ENCODE measurements at regions not wholly inside any gene's neighbourhood (a gene's known extent, or its start where the extent isn't known, plus 50 kb on each side); places are given as distances from the start of the nearest gene placed in this dataset.

DNA sequence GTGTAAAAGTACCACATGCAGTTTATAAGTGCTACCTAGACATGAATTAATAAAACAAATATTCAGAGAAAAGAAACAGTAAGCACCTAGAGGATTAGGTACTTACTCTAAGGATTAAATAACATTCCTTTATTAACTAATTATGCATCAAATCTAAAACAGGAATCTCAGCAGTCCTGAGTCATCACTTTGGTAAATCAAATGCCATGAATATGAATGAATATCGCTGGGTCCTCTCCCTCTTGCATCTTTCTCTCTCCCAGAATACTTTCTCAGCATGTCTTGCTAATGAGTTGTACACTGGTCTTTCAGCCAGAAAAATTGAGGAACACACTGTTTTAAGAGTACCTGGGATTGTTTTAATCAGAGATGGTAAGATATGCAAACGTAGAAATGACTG is 225.5 kb upstream of the NFE2L3 start:
- H3K9me3 Mint-ChIP-seq = peaks cover 6% of the 10 kb centered on the region
- H3K27ac Mint-ChIP-seq = no peak overlapping the region
- no peaks in the 10 kb centered on the region for H3K36me3 Mint-ChIP-seq
- H3K4me1 Mint-ChIP-seq = no peaks in the 10 kb centered on the region
- peaks cover 43% of the 10 kb centered on the region for H3K27me3 Mint-ChIP-seq
- ATAC-seq = no peak
- H3K4me3 Mint-ChIP-seq = no peak overlapping the region

DNA sequence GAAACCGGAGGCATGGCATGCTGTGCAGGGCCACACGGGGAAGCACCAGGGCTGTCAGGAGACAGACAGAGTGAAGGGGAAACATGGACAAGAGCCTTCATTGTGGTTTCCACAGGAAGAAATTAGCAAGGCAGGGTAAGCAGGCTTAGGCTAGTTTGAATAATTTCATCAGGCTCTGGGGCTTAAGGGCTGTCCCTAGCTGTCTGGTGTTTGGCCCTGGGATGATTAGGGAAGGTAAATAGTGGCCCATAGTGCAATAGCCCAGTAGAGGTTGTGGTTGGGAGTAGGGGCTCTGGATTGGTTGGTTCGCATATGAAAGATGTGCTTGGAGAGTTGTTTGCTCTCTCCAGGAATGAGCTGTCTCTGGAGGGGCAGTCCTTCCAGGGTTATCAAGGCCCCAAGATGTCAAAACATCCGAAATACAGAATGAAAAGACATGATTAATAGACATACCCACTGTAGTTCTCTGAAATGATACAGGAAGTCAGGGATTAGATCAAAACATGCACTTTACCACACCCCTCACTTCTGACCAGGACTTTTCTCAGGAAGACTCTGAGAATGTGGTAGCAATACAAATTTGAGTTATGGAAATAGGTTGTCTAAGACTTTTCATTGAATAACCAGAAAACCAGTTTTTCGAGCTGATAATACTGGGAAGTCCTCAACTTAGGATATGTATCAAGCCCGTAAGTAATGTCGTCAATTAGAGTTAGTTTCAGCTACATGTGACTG is 224.9 kb upstream of the NFE2L3 start:
- Mint-ChIP-seq H3K4me1 (no peaks in the 10 kb centered on the region), H3K27ac (no peak overlapping the region), H3K4me3 (no peak overlapping the region), H3K36me3 (no peaks in the 10 kb centered on the region), H3K9me3 (peaks cover 6% of the 10 kb centered on the region), H3K27me3 (peaks cover 43% of the 10 kb centered on the region)
- no peak for ATAC-seq

DNA sequence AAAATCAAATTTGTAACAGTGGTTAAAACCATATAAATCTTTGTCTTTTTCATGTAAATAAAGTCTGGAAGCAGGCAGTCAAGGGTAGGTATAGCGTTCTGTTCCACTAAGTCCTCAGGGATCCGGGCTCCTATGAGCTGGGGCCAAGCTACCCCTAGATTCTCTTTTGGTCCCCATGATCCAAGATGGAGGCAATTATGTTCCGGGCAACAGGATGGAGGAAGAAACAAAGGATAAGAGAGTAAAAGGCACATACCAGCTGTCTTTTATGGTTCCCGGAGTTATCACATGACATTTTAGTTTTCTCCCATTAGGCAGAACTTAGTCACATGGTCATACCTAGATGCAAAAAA is 224.4 kb upstream of the NFE2L3 start:
- H3K4me1 Mint-ChIP-seq = no peaks in the 10 kb centered on the region
- peaks cover 6% of the 10 kb centered on the region for H3K9me3 Mint-ChIP-seq
- peaks cover 46% of the 10 kb centered on the region for H3K27me3 Mint-ChIP-seq
- no peak for ATAC-seq
- no peak overlapping the region for H3K27ac Mint-ChIP-seq
- H3K36me3 Mint-ChIP-seq = no peaks in the 10 kb centered on the region
- H3K4me3 Mint-ChIP-seq = no peak overlapping the region

DNA sequence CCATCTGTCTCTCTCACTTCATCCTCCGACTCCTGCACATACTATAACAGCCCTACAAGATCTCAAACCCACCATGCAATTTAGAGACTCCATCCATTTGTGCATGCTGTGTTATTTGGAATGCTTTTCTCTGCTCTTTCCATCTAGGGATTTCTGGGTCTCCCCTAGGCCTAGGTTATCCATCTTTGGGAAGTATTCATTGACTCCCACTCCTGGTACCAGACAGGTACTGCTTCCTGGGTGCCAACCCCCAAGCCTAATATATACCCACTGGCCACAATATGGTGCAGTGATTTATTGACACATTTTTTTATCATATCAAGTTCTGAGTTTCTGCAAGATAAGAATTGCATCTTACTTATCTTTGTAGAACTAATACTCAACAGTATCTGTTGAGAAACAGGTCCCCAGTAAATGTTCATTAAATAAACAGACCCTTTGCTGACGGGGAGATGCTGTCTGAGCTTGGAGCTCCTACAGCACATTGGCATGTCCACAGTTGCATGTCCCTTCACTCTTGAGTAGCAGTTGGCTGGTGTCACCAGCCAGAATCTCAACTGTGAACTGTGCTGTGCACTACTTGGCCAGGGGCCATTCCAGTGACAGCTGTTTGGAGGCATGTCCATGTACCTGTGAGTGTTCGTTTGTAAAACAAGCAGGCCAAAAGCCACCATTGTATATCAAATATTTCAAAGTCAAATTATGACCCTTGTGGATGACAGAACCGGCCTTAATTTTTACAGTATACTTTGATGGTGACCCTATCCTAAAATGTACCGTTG is 223.3 kb upstream of the NFE2L3 start:
- H3K36me3 Mint-ChIP-seq = no peaks in the 10 kb centered on the region
- H3K4me3 Mint-ChIP-seq = no peak overlapping the region

DNA sequence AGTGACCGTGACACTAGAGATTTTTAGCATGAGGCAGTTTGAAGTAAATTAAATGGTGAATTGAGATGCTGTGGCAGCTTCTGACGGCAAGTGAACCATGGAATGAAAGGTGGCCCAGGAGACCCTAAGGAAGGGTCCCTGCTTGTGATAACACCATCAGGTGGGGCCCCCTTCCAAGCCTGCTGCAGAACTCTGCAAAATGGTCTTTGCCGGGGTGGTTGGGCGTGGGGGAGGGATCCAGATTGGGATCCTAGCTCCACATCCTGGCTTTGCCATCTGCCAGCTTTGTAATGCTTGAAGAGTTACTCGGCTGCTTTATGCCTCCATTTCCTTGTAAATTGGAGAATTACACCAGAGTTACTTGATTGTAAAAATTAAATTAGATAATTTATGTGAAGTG is 222.6 kb upstream of the NFE2L3 start:
- Mint-ChIP-seq H3K27ac (no peak overlapping the region), H3K27me3 (peaks cover 65% of the 10 kb centered on the region), H3K4me1 (no peaks in the 10 kb centered on the region), H3K9me3 (peaks cover 20% of the 10 kb centered on the region), H3K36me3 (peaks cover 3% of the 10 kb centered on the region), H3K4me3 (no peak overlapping the region)
- no peak for ATAC-seq

More for the DNA sequence above, 223.3 kb upstream of the NFE2L3 start:
- H3K4me1 Mint-ChIP-seq = no peaks in the 10 kb centered on the region
- H3K27me3 Mint-ChIP-seq = peaks cover 58% of the 10 kb centered on the region
- no peak for ATAC-seq
- peaks cover 14% of the 10 kb centered on the region for H3K9me3 Mint-ChIP-seq
- no peak overlapping the region for H3K27ac Mint-ChIP-seq

DNA sequence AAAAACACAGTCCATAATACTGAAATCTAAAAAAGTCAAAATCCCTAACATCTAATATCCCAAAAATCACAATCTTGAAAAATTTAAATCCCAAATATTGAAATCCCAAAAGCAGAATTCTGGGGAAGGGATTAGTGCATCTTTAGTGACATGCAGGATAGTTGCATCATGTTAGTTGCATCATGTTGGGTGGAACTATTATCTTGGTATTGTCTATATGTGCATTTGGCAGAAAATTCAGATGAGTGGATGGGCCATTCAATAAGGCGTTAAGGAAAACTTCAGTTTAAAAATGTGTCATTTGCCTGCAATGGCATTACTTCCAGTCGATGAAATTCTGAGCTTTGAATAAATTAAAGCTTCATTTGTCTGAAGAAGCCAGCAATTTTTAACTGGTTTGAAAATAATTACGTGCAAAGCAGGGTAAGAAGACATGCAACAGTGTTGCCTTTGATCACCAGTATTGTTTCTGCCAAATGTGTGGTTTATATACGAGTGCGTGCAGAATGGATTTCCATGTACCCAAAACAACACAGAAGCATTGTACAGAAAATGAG is 221.4 kb upstream of the NFE2L3 start:
- Mint-ChIP-seq H3K4me3 (no peak overlapping the region), H3K4me1 (no peaks in the 10 kb centered on the region), H3K27me3 (peaks cover 76% of the 10 kb centered on the region), H3K27ac (no peak overlapping the region), H3K36me3 (peaks cover 12% of the 10 kb centered on the region), H3K9me3 (peaks cover 30% of the 10 kb centered on the region)
- ATAC-seq = no peak

DNA sequence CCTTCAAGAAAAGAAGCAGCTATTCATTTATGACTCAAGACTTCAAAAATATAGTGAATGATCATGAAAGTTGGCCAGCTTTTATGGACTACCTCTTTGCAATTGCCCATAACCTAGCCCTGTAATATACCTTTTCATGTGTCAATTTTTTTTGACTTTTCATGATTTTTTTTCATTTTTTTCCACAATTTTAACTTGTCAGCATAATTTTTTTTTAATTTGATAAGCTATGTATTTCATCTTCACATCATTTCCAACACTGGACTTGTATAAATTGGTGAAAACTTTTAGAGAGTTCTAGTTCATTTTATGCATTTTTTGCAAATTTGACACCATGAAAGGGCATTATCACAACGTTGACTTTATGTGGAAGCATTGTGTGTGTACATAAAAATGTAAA is 220.8 kb upstream of the NFE2L3 start:
- no peak overlapping the region for H3K4me3 Mint-ChIP-seq
- ATAC-seq = no peak
- peaks cover 32% of the 10 kb centered on the region for H3K9me3 Mint-ChIP-seq
- H3K4me1 Mint-ChIP-seq = no peaks in the 10 kb centered on the region
- peaks cover 12% of the 10 kb centered on the region for H3K36me3 Mint-ChIP-seq
- no peak overlapping the region for H3K27ac Mint-ChIP-seq
- H3K27me3 Mint-ChIP-seq = peaks cover 82% of the 10 kb centered on the region

DNA sequence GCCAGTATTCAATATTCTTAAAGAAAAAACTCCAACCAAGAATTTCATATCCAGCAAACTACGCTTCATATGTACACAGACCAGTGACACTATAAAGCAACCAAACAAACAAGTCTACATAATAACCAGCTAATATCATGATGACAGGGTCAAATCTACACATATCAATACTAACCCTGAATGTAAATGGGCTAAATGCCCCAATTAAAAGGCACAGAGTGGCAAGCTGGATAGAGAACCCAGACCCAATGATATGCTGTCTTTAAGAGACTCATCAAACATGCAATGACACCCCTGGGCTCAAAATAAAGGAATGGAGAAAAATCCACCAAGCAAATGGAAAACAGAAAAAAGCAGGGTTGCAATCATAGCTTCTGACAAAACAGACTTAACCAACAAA is 218.1 kb upstream of the NFE2L3 start:
- H3K9me3 Mint-ChIP-seq = peaks cover 27% of the 10 kb centered on the region
- no peak overlapping the region for H3K27ac Mint-ChIP-seq
- no peak overlapping the region for H3K4me3 Mint-ChIP-seq
- peaks cover 12% of the 10 kb centered on the region for H3K36me3 Mint-ChIP-seq
- ATAC-seq = no peak
- H3K4me1 Mint-ChIP-seq = no peaks in the 10 kb centered on the region
- H3K27me3 Mint-ChIP-seq = peaks cover 69% of the 10 kb centered on the region

DNA sequence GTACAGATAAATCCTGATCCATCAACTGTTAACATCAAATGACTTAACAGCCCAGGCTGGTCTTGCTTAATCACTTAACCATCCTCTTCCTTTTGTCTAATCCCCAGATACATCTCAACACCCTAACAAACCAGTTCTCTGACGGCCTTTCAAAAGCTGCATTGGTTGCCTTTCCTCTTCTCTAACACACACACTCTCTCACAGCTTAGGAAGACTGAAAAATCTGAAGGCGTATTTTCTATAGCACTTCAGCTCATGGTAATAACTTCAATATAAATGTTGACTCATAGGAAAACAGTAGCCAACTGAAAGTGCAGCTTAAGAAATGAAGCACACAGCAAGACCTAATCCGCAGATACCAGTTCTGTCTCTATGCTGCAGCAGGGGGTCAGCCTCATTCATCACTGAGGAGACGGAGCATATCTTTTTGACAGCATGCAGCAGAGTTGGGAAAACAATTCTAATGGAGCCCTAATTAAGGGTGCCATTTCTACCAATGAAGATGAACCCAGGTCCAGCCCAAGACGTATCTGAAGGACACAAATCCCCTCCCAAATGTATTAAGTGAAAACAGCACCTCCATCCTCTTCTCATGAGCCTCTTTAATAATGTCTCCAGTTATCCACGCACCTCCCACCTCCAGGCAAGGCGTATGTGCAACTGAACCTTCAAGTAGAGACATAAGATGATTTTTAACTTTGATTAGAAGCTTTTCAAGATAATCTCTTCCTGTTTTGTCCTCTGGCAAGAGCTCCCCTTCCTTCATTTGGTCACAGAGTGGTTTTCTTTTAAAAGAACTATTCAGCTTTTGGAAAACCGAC is 211.7 kb upstream of the NFE2L3 start:
- Mint-ChIP-seq H3K36me3 (peaks cover 1% of the 10 kb centered on the region), H3K27me3 (peaks cover 64% of the 10 kb centered on the region), H3K4me1 (no peaks in the 10 kb centered on the region), H3K27ac (no peak overlapping the region), H3K4me3 (no peak overlapping the region), H3K9me3 (peaks cover 5% of the 10 kb centered on the region)
- no peak for ATAC-seq

DNA sequence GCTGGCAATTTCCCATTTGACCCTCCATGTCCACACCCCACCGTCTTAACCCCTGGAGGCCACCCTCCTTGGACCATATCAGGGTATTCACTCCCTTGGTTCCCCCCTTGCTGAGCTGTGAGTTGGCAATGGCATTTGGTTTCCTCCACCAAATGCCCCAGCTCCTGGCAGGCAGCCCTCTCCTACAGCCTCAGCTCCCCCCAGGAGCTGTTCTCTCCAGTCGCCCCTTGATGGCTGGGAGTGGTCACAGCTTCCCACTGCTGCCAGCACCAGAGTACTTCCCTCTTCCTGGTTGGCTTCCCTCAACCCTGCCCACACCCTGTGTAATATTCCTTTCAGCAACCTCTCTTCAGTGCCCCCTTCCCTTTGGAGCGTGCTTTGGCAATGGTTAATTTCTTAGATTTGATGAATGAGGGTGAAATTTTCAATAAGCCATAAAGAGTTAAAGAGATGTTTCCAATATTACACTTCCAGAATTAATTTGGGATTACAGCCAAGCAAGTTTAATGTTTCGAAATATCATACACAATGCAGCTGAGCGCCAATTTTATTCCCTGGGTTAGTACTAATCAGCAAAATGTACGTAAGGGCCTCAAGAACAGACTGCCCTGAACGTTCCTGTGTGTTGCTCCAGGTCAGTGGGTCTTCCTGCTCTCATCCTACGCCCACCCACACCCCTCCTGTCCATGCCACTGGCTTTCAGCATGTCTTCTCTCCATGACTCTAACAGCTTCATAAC is 207.1 kb upstream of the NFE2L3 start:
- Mint-ChIP-seq H3K36me3 (no peaks in the 10 kb centered on the region), H3K27ac (no peak overlapping the region), H3K9me3 (no peaks in the 10 kb centered on the region), H3K4me3 (no peak overlapping the region), H3K27me3 (peaks cover 65% of the 10 kb centered on the region), H3K4me1 (peaks cover 21% of the 10 kb centered on the region)
- no peak for ATAC-seq

DNA sequence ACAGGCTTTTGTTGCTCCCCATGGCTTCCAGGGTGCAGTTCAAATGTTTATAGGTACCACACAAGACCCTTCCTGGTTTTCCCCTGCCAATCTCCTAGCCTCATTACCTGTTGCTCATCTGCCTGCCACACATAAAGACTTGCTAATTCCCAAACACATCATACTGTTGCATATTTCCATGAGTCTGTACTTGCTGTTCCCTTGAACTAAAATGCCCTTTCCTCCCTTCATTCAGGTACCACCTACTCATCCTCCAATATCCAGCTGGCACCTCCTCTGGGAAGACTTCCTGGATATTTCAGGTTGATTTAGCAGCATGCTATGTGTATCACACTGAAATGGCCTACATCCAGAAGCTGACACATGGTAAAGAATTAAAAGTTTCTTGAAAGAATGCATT is 206.4 kb upstream of the NFE2L3 start:
- H3K36me3 Mint-ChIP-seq = no peaks in the 10 kb centered on the region
- peaks cover 27% of the 10 kb centered on the region for H3K4me1 Mint-ChIP-seq
- no peak for ATAC-seq
- peaks cover 65% of the 10 kb centered on the region for H3K27me3 Mint-ChIP-seq
- no peak overlapping the region for H3K4me3 Mint-ChIP-seq
- H3K9me3 Mint-ChIP-seq = no peaks in the 10 kb centered on the region
- H3K27ac Mint-ChIP-seq = no peak overlapping the region

DNA sequence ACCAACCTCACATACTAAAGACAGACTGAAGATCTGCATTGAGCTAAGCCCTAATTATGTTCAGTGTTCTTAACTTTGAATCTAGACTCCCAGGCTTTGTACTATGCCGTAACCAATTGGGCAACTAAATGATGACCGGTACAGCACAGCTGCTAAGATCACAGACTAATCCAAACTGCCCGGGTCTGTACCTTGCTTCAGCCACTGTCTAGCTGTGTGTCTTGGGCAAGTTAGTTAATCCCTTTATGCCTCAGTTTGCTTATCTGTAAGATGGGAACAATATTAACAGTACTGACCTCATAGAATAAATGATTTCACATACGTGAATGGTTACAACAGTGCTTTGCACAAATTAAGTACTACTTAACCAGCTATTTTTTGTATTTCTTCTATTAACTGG is 205.8 kb upstream of the NFE2L3 start:
- Mint-ChIP-seq H3K36me3 (no peaks in the 10 kb centered on the region), H3K9me3 (no peaks in the 10 kb centered on the region), H3K27me3 (peaks cover 66% of the 10 kb centered on the region), H3K4me3 (no peak overlapping the region), H3K4me1 (peaks cover 33% of the 10 kb centered on the region), H3K27ac (no peak overlapping the region)
- no peak for ATAC-seq

DNA sequence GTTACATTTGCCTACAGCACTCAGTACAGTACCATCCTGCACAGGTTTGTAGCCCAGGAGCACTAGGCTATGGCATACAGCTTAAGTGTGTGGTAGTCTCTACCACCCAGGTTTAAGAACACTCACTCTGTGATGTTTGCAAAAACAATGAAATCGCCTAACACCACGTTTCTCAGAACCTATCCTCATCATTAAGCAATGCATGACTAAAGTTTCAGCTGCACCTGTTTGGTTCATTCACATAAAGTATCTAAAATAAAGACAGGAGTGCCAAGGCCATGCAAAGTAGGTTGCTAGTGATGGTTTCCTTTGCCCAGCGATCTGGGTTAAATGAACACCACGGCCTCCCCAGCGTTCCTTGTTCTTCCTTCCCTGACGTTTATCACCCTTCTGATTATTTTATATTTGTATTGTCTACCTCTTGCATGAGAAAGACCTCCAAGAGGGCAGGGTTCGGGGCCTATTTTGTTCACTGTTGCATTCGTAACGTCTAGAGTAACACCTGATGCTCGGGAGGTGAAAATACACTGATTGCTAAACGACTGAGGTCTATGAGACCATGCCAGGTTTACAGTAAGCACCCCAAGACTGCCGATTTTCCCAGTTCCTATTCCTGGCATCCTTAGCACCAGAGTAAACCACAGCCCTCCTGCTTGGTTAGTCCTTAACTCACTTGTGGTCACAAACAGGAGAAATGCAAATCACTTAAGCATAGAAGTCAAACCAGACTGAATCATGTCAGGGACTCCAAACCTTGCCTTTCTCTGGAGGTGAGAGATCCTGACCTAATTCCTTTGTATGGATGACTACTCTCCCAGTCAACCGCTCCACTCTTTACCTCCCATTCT is 204.1 kb upstream of the NFE2L3 start:
- H3K4me3 Mint-ChIP-seq = no peak overlapping the region
- no peaks in the 10 kb centered on the region for H3K36me3 Mint-ChIP-seq

More for the DNA sequence above, 204.1 kb upstream of the NFE2L3 start:
- H3K27ac Mint-ChIP-seq = no peak overlapping the region
- no peak for ATAC-seq
- peaks cover 39% of the 10 kb centered on the region for H3K4me1 Mint-ChIP-seq
- no peaks in the 10 kb centered on the region for H3K9me3 Mint-ChIP-seq
- peaks cover 58% of the 10 kb centered on the region for H3K27me3 Mint-ChIP-seq
